IMR-90 (cell line): ENCODE measurements at regions not wholly inside any gene's neighbourhood (a gene's known extent, or its start where the extent isn't known, plus 50 kb on each side); places are given as distances from the start of the nearest gene placed in this dataset.

Experiments used
- ATAC-seq: fragments of 200-7000 bp; cut with Tn5 transposase; 2 replicates; pipeline ENCODE4 v1.9.1; 2020; ENCODE audit warnings: low read depth, mild to moderate bottlenecking, moderate library complexity
- BruUV-seq: library from RNA; stranded (reverse); fragments of 400-500 nt; replicated peaks from 2 replicates; lab custom pipeline; 2021; lab: Mats Ljungman, UMichigan
- CTCF ChIA-PET: fragments of 300-600 bp; formaldehyde crosslinking; extraction: SDS; loops from one replicate; lab custom pipeline; 2021; ENCODE audit warnings: antibody characterized with exemption; lab: Yijun Ruan, JAX
- POLR2A ChIA-PET: fragments of 300-600 bp; sonication (Branson Sonifier 250); formaldehyde crosslinking; loops from one replicate; lab custom pipeline; 2022; ENCODE audit warnings: antibody characterized with exemption; ENCODE audit not compliant: unreplicated experiment; lab: Charles Lee
- DNase-seq: peaks from one replicate; pipeline ENCODE4 v3.0.0; 2013
- H2AFZ ChIP-seq: replicated peaks from 2 replicates; pipeline ENCODE3; 2013; ENCODE audit warnings: low read length, mild to moderate bottlenecking; ENCODE audit not compliant: poor library complexity
- H2AK5ac ChIP-seq: 2 replicates; pipeline ENCODE4 v1.6.1; 2013; ENCODE audit warnings: low read depth, low read length, inconsistent platforms
- H2AK9ac ChIP-seq: replicated peaks from 2 replicates; pipeline ENCODE3; 2013; ENCODE audit warnings: mild to moderate bottlenecking, low read depth, low read length, moderate library complexity; ENCODE audit not compliant: poor library complexity
- H2BK120ac ChIP-seq: 2 replicates; pipeline ENCODE4 v1.6.1; 2013; ENCODE audit warnings: low read depth, low read length, inconsistent platforms
- H2BK15ac ChIP-seq: 3 replicates; pipeline ENCODE4 v1.6.1; 2013; ENCODE audit warnings: low read depth, low read length, inconsistent platforms
- H2BK20ac ChIP-seq: 2 replicates; pipeline ENCODE4 v1.6.1; 2013; ENCODE audit warnings: low read depth, mild to moderate bottlenecking, inconsistent platforms, low read length, moderate library complexity
- H2BK5ac ChIP-seq: 2 replicates; pipeline ENCODE4 v1.6.1; 2013; ENCODE audit warnings: mild to moderate bottlenecking, low read depth, low read length, inconsistent platforms; ENCODE audit not compliant: poor library complexity, severe bottlenecking
- H3K14ac ChIP-seq: replicated peaks from 2 replicates; pipeline ENCODE4 v1.6.1; 2013; ENCODE audit warnings: low read depth, low read length, inconsistent platforms
- H3K18ac ChIP-seq: 2 replicates; pipeline ENCODE4 v1.6.1; 2013; ENCODE audit warnings: low read depth, low read length, control low read depth
- H3K23ac ChIP-seq: 2 replicates; pipeline ENCODE4 v1.6.1; 2013; ENCODE audit warnings: low read depth, low read length, inconsistent platforms
- H3K27ac ChIP-seq: 2 replicates; pipeline ENCODE4 v1.5.1; 2013; ENCODE audit warnings: mild to moderate bottlenecking, control low read depth, low read length; ENCODE audit not compliant: insufficient read depth
- H3K27me3 ChIP-seq: 2 replicates; pipeline ENCODE4 v1.6.1; 2013; ENCODE audit warnings: low read length; ENCODE audit not compliant: control insufficient read depth, insufficient read depth
- H3K36me3 ChIP-seq: 2 replicates; pipeline ENCODE4 v1.6.1; 2013; ENCODE audit warnings: low read length, mixed read lengths; ENCODE audit not compliant: control insufficient read depth, insufficient read depth
- H3K4ac ChIP-seq: 2 replicates; pipeline ENCODE4 v1.6.1; 2013; ENCODE audit warnings: low read depth, low read length, inconsistent platforms
- H3K4me1 ChIP-seq: 2 replicates; pipeline ENCODE4 v1.6.1; 2013; ENCODE audit warnings: low read length, mixed read lengths; ENCODE audit not compliant: control insufficient read depth, insufficient read depth
- H3K4me2 ChIP-seq: 2 replicates; pipeline ENCODE4 v1.6.1; 2013; ENCODE audit warnings: low read depth, mild to moderate bottlenecking, control low read depth, low read length, moderate library complexity
- H3K4me3 ChIP-seq: 2 replicates; pipeline ENCODE4 v1.5.1; 2013; ENCODE audit warnings: low read depth, mild to moderate bottlenecking, control low read depth, low read length, moderate library complexity; ENCODE audit not compliant: insufficient read depth
- H3K56ac ChIP-seq: 2 replicates; pipeline ENCODE4 v1.6.1; 2013; ENCODE audit warnings: low read length, inconsistent platforms; ENCODE audit not compliant: insufficient read depth; ENCODE audit errors: extremely low read depth
- H3K79me1 ChIP-seq, 2 experiments: 2 replicates each; pipeline ENCODE4 v1.6.1; 2013; ENCODE audit warnings: low read length in 2 of 2, inconsistent platforms in 1 of 2, low read depth in 1 of 2
- H3K9ac ChIP-seq: 2 replicates; pipeline ENCODE4 v1.6.1; 2013; ENCODE audit warnings: low read depth, low read length, control low read depth
- H3K9me1 ChIP-seq: 2 replicates; pipeline ENCODE4 v1.6.1; 2013; ENCODE audit warnings: low read length, inconsistent platforms; ENCODE audit not compliant: insufficient read depth
- H3K9me3 ChIP-seq: 2 replicates; pipeline ENCODE4 v1.6.1; 2013; ENCODE audit warnings: low read length; ENCODE audit not compliant: control insufficient read depth, insufficient read depth
- H4K20me1 ChIP-seq: 2 replicates; pipeline ENCODE4 v1.6.1; 2013; ENCODE audit warnings: low read length, inconsistent platforms; ENCODE audit not compliant: insufficient read depth
- H4K5ac ChIP-seq: 2 replicates; pipeline ENCODE4 v1.6.1; 2013; ENCODE audit warnings: mild to moderate bottlenecking, low read depth, low read length, control low read depth
- H4K8ac ChIP-seq, 2 experiments: 2 replicates each; pipeline ENCODE4 v1.6.1; 2013; ENCODE audit warnings: low read depth in 2 of 2, low read length in 2 of 2, control low read depth in 1 of 2, inconsistent platforms in 1 of 2
- H4K91ac ChIP-seq: 2 replicates; pipeline ENCODE4 v1.6.1; 2013; ENCODE audit warnings: low read depth, low read length, inconsistent platforms; ENCODE audit not compliant: insufficient read depth
- BHLHE40 ChIP-seq: fragments of 150-350 bp; IDR thresholded peaks from 2 replicates; pipeline ENCODE4 v1.6.1; 2016; ENCODE audit warnings: mild to moderate bottlenecking, low read depth, low read length
- CEBPB ChIP-seq: IDR thresholded peaks from 2 replicates; pipeline ENCODE4 v1.6.1; 2012; ENCODE audit warnings: low read depth, low read length, improper control_type of control experiment
- CHD1 ChIP-seq: IDR thresholded peaks from 2 replicates; pipeline ENCODE4 v1.6.1; 2012; ENCODE audit warnings: low read depth, low read length, improper control_type of control experiment
- FOS ChIP-seq: fragments of 150-350 bp; IDR thresholded peaks from 2 replicates; pipeline ENCODE4 v1.6.1; 2016; ENCODE audit warnings: low read depth, low read length
- MAFK ChIP-seq: IDR thresholded peaks from 2 replicates; pipeline ENCODE4 v1.6.1; 2012; ENCODE audit warnings: low read depth, low read length, improper control_type of control experiment
- MAZ ChIP-seq: IDR thresholded peaks from 2 replicates; pipeline ENCODE4 v1.6.1; 2012; ENCODE audit warnings: low read depth, mild to moderate bottlenecking, low read length, improper control_type of control experiment, moderate library complexity, borderline replicate concordance
- MXI1 ChIP-seq: IDR thresholded peaks from 2 replicates; pipeline ENCODE4 v1.6.1; 2012; ENCODE audit warnings: low read depth, mild to moderate bottlenecking, low read length, moderate library complexity, borderline replicate concordance
- NFE2L2 ChIP-seq: fragments of 150-350 bp; IDR thresholded peaks from 2 replicates; pipeline ENCODE4 v1.6.1; 2016; ENCODE audit warnings: low read depth, mild to moderate bottlenecking, low read length
- POLR2A ChIP-seq: IDR thresholded peaks from 2 replicates; pipeline ENCODE4 v1.6.1; 2012; ENCODE audit warnings: mild to moderate bottlenecking, low read depth, low read length
- RAD21 ChIP-seq: IDR thresholded peaks from 2 replicates; pipeline ENCODE4 v1.6.1; 2012; ENCODE audit warnings: low read length, improper control_type of control experiment
- RCOR1 ChIP-seq: IDR thresholded peaks from 2 replicates; pipeline ENCODE4 v1.6.1; 2012; ENCODE audit warnings: mild to moderate bottlenecking, low read length, improper control_type of control experiment; ENCODE audit not compliant: insufficient replicate concordance
- RFX5 ChIP-seq: IDR thresholded peaks from 2 replicates; pipeline ENCODE4 v1.8.0; 2012; ENCODE audit warnings: low read depth, mild to moderate bottlenecking, low read length, moderate library complexity
- SMC3 ChIP-seq: fragments of 150-350 bp; IDR thresholded peaks from 2 replicates; pipeline ENCODE4 v1.6.1; 2016; ENCODE audit warnings: low read depth, mild to moderate bottlenecking, antibody characterized with exemption, low read length, moderate library complexity
- WGBS, 2 experiments: methylation state at CpG; one replicate each; pipeline versions ENCODE4 v1.1.5 to v1.1.7; 2013; ENCODE audit warnings: missing lambda C conversion rate in 2 of 2; ENCODE audit not compliant: insufficient read length in 1 of 2; ENCODE audit errors: extremely low coverage in 2 of 2; 5-methylcytosine and 5-hydroxymethylcytosine counted together
- dilution Hi-C: fragments of 300-500 bp; cut with HindIII; formaldehyde crosslinking; loops from one replicate; pipeline ENCODE4 v1.14.3; 2018; ENCODE audit warnings: low sequenced_read_pairs; ENCODE audit not compliant: unreplicated experiment
- in situ Hi-C: fragments of 300-500 bp; cut with MboI; formaldehyde crosslinking; loops from 3 replicates; pipeline ENCODE4 v1.14.3; 2019; ENCODE audit warnings: low sequenced_read_pairs, inconsistent platforms, mixed read lengths
- intact Hi-C: fragments of 100-400 bp; cut with micrococcal nuclease; formaldehyde crosslinking; loops from 2 replicates; pipeline ENCODE4 v1.10.0; 2022
- TF ChIP-seq, protein P1 (sequence below): conservative IDR thresholded peaks from 2 replicates; pipeline ENCODE4 v1.5.1; 2012; ENCODE audit warnings: mild to moderate bottlenecking, low read depth, low read length, improper control_type of control experiment
- TF ChIP-seq, protein P2 (sequence below): fragments of 150-350 bp; IDR thresholded peaks from 2 replicates; pipeline ENCODE4 v1.6.1; 2017; ENCODE audit warnings: mild to moderate bottlenecking, antibody characterized with exemption, low read length, low read depth
- TF ChIP-seq, protein P3 (sequence below): fragments of 150-350 bp; IDR thresholded peaks from 2 replicates; pipeline ENCODE4 v1.6.1; 2016; ENCODE audit warnings: low read depth, mild to moderate bottlenecking, low read length, moderate library complexity, borderline replicate concordance

DNA sequence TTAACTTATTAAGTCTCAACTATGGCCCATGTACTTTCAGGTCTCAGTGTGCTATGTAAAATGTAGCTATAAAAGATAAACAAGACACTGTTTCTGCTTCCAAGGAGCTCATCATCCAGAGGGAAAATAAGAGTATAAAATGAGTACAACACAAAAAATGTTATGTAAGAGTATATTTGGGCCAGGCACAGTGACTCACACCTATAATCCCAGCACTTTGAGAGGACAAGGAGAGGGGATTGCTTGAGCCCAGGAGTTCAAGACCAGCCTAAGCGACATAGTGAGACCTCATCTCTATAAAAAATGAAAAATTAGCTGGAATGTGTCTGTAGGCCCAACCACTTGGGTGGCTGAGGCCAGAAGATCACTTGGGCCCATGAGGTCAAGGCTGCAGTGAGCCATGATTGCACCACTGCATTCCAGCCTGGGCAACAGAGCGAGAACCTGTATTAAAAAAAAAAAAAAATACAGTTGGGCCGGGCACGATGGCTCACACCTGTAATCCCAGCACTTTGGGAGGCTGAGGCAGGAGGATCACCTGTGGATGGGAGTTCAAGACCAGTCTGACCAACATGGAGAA is 124.0 kb downstream of the EDN1 start:
- no peak for ATAC-seq
- H2BK20ac ChIP-seq: no peak overlapping the region
- in situ Hi-C loops (no loop called here), dilution Hi-C loops (no loop called here), intact Hi-C loops (no loop called here)
- H3K56ac ChIP-seq: no peak overlapping the region
- no peak overlapping the region for H3K14ac ChIP-seq
- H3K9me3 ChIP-seq: peaks cover 6% of the 10 kb centered on the region
- H4K5ac ChIP-seq: no peak overlapping the region
- no peak overlapping the region for H2AK9ac ChIP-seq
- no peak overlapping the region for H3K4me2 ChIP-seq
- H3K4me1 ChIP-seq: peaks cover 2% of the 10 kb centered on the region; the same call in 1 of the 2 replicates
- no peak overlapping the region for H3K9ac ChIP-seq
- H3K79me1 ChIP-seq: no peaks in the 10 kb centered on the region
- no peak overlapping the region for H2AK5ac ChIP-seq
- BruUV-seq: no TSS peak
- H4K20me1 ChIP-seq: no peaks in the 10 kb centered on the region
- TF ChIP-seq MAZ (no peak), FOS (no peak), CHD1 (no peak), RAD21 (no peak), POLR2A (no peak), MXI1 (no peak), RCOR1 (no peak), CEBPB (no peak), MAFK (no peak), SMC3 (no peak), RFX5 (no peak), NFE2L2 (no peak), BHLHE40 (no peak)
- TF ChIP-seq, protein P1, sequence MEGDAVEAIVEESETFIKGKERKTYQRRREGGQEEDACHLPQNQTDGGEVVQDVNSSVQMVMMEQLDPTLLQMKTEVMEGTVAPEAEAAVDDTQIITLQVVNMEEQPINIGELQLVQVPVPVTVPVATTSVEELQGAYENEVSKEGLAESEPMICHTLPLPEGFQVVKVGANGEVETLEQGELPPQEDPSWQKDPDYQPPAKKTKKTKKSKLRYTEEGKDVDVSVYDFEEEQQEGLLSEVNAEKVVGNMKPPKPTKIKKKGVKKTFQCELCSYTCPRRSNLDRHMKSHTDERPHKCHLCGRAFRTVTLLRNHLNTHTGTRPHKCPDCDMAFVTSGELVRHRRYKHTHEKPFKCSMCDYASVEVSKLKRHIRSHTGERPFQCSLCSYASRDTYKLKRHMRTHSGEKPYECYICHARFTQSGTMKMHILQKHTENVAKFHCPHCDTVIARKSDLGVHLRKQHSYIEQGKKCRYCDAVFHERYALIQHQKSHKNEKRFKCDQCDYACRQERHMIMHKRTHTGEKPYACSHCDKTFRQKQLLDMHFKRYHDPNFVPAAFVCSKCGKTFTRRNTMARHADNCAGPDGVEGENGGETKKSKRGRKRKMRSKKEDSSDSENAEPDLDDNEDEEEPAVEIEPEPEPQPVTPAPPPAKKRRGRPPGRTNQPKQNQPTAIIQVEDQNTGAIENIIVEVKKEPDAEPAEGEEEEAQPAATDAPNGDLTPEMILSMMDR: no peak
- TF ChIP-seq, protein P2, sequence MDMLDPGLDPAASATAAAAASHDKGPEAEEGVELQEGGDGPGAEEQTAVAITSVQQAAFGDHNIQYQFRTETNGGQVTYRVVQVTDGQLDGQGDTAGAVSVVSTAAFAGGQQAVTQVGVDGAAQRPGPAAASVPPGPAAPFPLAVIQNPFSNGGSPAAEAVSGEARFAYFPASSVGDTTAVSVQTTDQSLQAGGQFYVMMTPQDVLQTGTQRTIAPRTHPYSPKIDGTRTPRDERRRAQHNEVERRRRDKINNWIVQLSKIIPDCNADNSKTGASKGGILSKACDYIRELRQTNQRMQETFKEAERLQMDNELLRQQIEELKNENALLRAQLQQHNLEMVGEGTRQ: no peak
- TF ChIP-seq, protein P3, sequence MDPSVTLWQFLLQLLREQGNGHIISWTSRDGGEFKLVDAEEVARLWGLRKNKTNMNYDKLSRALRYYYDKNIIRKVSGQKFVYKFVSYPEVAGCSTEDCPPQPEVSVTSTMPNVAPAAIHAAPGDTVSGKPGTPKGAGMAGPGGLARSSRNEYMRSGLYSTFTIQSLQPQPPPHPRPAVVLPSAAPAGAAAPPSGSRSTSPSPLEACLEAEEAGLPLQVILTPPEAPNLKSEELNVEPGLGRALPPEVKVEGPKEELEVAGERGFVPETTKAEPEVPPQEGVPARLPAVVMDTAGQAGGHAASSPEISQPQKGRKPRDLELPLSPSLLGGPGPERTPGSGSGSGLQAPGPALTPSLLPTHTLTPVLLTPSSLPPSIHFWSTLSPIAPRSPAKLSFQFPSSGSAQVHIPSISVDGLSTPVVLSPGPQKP: no peak
- no peak overlapping the region for H2AFZ ChIP-seq
- no peak overlapping the region for H4K91ac ChIP-seq
- H3K36me3 ChIP-seq: no peaks in the 10 kb centered on the region
- H2BK15ac ChIP-seq: no peak overlapping the region
- H3K4me3 ChIP-seq: no peak overlapping the region
- no peaks in the 10 kb centered on the region for H3K27me3 ChIP-seq
- H4K8ac ChIP-seq: no peak overlapping the region
- POLR2A ChIA-PET: no interaction called here
- peak; percentile 17 for DNase-seq
- H3K4ac ChIP-seq: no peak overlapping the region
- H3K27ac ChIP-seq: no peak overlapping the region
- H3K9me1 ChIP-seq: no peaks in the 10 kb centered on the region
- no CpG with 5 or more reads among the region's 4 CpGs for WGBS, 2 experiments
- H3K23ac ChIP-seq: no peak overlapping the region
- no peak overlapping the region for H2BK120ac ChIP-seq
- H2BK5ac ChIP-seq: no peak overlapping the region
- CTCF ChIA-PET: interaction anchor here (0.6 kb wide), 1 partner anchor 71 kb away, joined by 3 read pairs; no protein-coding TSS in a partner anchor
- H3K18ac ChIP-seq: no peak overlapping the region
